Mesothelial cell of epicardium (in vitro differentiated cells): ENCODE measurements at regions not wholly inside any gene's neighbourhood (a gene's known extent, or its start where the extent isn't known, plus 50 kb on each side); places are given as distances from the start of the nearest gene placed in this dataset.
"Not testable (repeated sequence)": the region's sequence is repeated elsewhere in the genome, so short reads cannot be mapped to it uniquely, and the experiment has no call there.

Experiments
- DNase-seq, 2 experiments: peaks; one replicate each; pipeline ENCODE4 v3.0.0; 2021; ENCODE audit warnings: low spot score in 2 of 2; ENCODE audit not compliant: unreplicated experiment in 2 of 2
- H3K27ac Mint-ChIP-seq: 2 replicates; pipeline ENCODE4 v1.8.0; 2021; ENCODE audit warnings: mixed read lengths
- H3K27me3 Mint-ChIP-seq: 2 replicates; pipeline ENCODE4 v1.8.0; 2021; ENCODE audit warnings: low read depth, mixed read lengths
- H3K36me3 Mint-ChIP-seq: 2 replicates; pipeline ENCODE4 v1.8.0; 2021; ENCODE audit warnings: mixed read lengths
- H3K4me1 Mint-ChIP-seq: 2 replicates; pipeline ENCODE4 v1.8.0; 2021; ENCODE audit warnings: mixed read lengths
- H3K4me3 Mint-ChIP-seq: 2 replicates; pipeline ENCODE4 v1.8.0; 2021; ENCODE audit warnings: mild to moderate bottlenecking, moderate library complexity, mixed read lengths
- H3K9me3 Mint-ChIP-seq: 2 replicates; pipeline ENCODE4 v1.8.0; 2021; ENCODE audit warnings: mixed read lengths
- TF ChIP-seq, protein P1 (sequence below): fragments of 200-600 bp; sonication (generic); IDR thresholded peaks from one replicate; pipeline ENCODE4 v1.5.0; 2021; ENCODE audit warnings: antibody characterized with exemption; ENCODE audit not compliant: unreplicated experiment

DNA sequence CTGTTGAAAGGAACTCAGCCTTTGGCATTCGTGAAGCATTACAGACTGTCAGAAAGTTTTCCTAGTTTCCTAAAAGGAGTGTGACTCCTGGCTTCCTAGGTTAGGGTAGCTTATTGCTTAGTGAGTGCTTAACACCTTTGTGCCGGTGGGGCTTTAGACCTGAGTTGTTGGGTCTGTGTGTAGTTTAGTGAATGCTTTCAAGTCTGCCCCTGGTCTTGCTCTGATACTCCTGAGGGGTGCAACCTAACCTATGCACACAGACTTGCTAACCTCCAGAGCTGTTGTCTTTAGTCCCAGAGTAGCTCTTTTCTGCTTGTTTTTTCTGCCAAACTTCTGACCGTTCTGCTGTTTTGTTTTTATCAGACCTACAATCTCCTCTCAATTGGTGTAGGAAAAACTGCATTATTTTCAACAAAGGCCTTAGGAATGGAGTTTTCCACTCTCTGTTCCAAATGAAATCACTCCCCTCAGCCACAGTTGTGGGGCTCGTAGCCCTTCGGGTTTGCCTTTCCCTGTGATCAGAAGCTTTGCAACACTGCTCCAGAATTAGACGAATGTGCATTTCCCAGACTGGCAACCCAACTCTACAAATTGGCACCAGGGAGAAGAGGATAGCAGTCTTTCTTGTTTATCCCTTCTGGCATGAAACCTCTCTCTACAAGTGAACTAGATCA lies 1399.1 kb upstream of the PCDH7 start:
- no peak for DNase-seq
- no peaks in the 10 kb centered on the region for H3K27me3 Mint-ChIP-seq
- H3K36me3 Mint-ChIP-seq, result no peaks in the 10 kb centered on the region
- H3K4me1 Mint-ChIP-seq, result peaks cover 4% of the 10 kb centered on the region
- H3K9me3 Mint-ChIP-seq, result peaks cover 10% of the 10 kb centered on the region
- H3K4me3 Mint-ChIP-seq, result no peak overlapping the region
- TF ChIP-seq, protein P1, sequence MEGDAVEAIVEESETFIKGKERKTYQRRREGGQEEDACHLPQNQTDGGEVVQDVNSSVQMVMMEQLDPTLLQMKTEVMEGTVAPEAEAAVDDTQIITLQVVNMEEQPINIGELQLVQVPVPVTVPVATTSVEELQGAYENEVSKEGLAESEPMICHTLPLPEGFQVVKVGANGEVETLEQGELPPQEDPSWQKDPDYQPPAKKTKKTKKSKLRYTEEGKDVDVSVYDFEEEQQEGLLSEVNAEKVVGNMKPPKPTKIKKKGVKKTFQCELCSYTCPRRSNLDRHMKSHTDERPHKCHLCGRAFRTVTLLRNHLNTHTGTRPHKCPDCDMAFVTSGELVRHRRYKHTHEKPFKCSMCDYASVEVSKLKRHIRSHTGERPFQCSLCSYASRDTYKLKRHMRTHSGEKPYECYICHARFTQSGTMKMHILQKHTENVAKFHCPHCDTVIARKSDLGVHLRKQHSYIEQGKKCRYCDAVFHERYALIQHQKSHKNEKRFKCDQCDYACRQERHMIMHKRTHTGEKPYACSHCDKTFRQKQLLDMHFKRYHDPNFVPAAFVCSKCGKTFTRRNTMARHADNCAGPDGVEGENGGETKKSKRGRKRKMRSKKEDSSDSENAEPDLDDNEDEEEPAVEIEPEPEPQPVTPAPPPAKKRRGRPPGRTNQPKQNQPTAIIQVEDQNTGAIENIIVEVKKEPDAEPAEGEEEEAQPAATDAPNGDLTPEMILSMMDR, result no peak
- no peak overlapping the region for H3K27ac Mint-ChIP-seq

GRCh38 chr4:29326004-29326403 lies 1394.2 kb upstream of the PCDH7 start:
- no peaks in the 10 kb centered on the region for H3K9me3 Mint-ChIP-seq
- no peaks in the 10 kb centered on the region for H3K27me3 Mint-ChIP-seq
- H3K27ac Mint-ChIP-seq, result no peak overlapping the region
- TF ChIP-seq, protein P1, result no peak
- no peaks in the 10 kb centered on the region for H3K36me3 Mint-ChIP-seq
- H3K4me1 Mint-ChIP-seq, result peaks cover 4% of the 10 kb centered on the region
- DNase-seq, result no peak
- no peak overlapping the region for H3K4me3 Mint-ChIP-seq

DNA sequence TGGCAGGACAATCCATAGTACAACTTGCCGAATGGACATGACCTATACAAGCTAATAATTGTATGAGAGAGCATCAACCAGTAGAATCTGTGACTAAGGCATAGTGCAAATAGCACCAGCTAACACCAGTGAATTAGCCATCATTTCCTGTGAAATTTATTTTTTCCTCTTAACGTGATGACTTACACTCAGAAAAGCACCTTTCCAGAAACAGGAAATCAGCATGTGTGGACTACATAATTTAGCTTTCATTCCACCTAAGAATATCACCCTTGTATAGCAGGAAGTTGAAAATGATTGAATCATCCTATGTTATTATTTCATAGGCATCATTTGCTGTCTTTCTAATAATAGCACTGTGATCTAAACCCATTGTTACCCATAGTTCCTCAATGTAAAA lies 1393.4 kb upstream of the PCDH7 start:
- H3K36me3 Mint-ChIP-seq, result no peaks in the 10 kb centered on the region
- TF ChIP-seq, protein P1, result no peak
- H3K4me3 Mint-ChIP-seq, result no peak overlapping the region
- no peaks in the 10 kb centered on the region for H3K27me3 Mint-ChIP-seq
- no peak for DNase-seq
- H3K27ac Mint-ChIP-seq, result no peak overlapping the region
- no peaks in the 10 kb centered on the region for H3K4me1 Mint-ChIP-seq
- no peaks in the 10 kb centered on the region for H3K9me3 Mint-ChIP-seq

DNA sequence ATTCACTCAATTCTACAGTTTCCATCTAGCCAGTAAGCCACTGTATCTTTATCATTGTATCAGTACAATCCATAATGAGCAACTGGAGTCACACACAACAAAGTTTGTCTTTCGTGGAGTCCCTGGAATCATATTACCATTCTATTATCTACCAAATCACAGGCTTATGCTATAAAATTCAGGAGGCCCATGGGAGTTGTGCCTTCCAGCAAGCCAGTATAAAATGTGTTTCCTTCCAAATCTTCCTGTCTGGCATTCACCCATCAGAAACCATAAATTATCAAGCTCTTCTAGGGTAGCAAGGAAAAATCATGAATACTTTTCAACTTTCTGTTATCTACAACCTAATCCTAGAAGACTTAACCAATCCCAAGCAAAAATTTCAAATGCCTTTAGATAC lies 1383.3 kb upstream of the PCDH7 start:
- Mint-ChIP-seq H3K4me3 (no peak overlapping the region), H3K27me3 (no peaks in the 10 kb centered on the region), H3K36me3 (no peaks in the 10 kb centered on the region), H3K27ac (no peak overlapping the region), H3K4me1 (peaks cover 4% of the 10 kb centered on the region), H3K9me3 (peaks cover 4% of the 10 kb centered on the region)
- TF ChIP-seq, protein P1, result no peak
- no peak for DNase-seq

GRCh38 chr4:29372971-29373370 lies 1347.2 kb upstream of the PCDH7 start:
- H3K9me3 Mint-ChIP-seq, result peaks cover 10% of the 10 kb centered on the region
- H3K27me3 Mint-ChIP-seq, result no peaks in the 10 kb centered on the region
- TF ChIP-seq, protein P1, result no peak
- DNase-seq, result no peak
- H3K4me1 Mint-ChIP-seq, result no peaks in the 10 kb centered on the region
- H3K27ac Mint-ChIP-seq, result no peak overlapping the region
- no peak overlapping the region for H3K4me3 Mint-ChIP-seq
- no peaks in the 10 kb centered on the region for H3K36me3 Mint-ChIP-seq

- Mint-ChIP-seq H3K9me3 (peaks cover 5% of the 10 kb centered on the region), H3K4me1 (no peaks in the 10 kb centered on the region), H3K36me3 (no peaks in the 10 kb centered on the region), H3K27me3 (no peaks in the 10 kb centered on the region), H3K27ac (no peak overlapping the region), H3K4me3 (no peak overlapping the region)
- DNase-seq, result no peak
- TF ChIP-seq, protein P1, result no peak
These were observed 1344.5 kb upstream of the PCDH7 start for GRCh38 chr4:29375716-29376115.

GRCh38 chr4:29378237-29378636 lies 1341.9 kb upstream of the PCDH7 start:
- H3K27ac Mint-ChIP-seq, DNase-seq, H3K27me3 Mint-ChIP-seq, H3K9me3 Mint-ChIP-seq, H3K4me1 Mint-ChIP-seq, H3K36me3 Mint-ChIP-seq, H3K4me3 Mint-ChIP-seq: not testable (repeated sequence)
